ENCODE measurements at regions not wholly inside any gene's neighbourhood (a gene's known extent, or its start where the extent isn't known, plus 50 kb on each side); places are given as distances from the start of the nearest gene placed in this dataset.

DNA sequence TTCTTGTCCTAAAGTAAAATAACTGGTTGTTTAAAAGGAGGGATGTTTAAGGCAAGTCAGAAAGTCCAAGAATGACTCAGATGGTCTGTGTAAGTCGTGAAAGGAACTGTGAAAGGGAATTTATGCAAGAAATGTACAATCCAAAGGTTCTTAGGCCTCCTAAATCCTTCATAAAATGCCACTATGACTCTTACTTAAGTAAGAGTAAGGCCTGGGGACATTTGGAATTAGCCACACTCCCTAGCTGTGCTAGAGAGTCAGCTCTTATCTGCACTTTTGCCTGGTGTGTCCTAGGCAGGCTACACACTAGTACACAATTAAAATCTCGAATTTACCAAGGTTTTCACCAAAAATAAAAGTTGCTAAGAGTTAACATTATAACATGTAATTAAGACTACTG, 686.9 kb downstream of the UQCRFS1 start:
- Histone ChIP-seq H3K4me2 (ENCODE audit: insufficient read depth, low read length) (no peak overlapping the region), H3K27ac (ENCODE audit: insufficient read depth, low read depth, low read length) (no peak overlapping the region), H3K9me3 (replicated peaks; ENCODE audit: control insufficient read depth, insufficient read depth, low read length) (no peaks in the 10 kb centered on the region), H2AFZ (ENCODE audit: low read depth, low read length) (no peak overlapping the region), H3K4me1 (ENCODE audit: control insufficient read depth, extremely low read depth, insufficient read depth, low read length) (no peaks in the 10 kb centered on the region), H3K36me3 (ENCODE audit: control insufficient read depth in 2 of 2, extremely low read depth in 1 of 2, insufficient read depth in 2 of 2, low read length in 2 of 2) (no peaks in the 10 kb centered on the region), H3K79me2 (ENCODE audit: control insufficient read depth, insufficient read depth, low read length) (no peaks in the 10 kb centered on the region), H3K4me3 (replicated peaks in 1 of 3; ENCODE audit: insufficient read depth in 1 of 3, low read depth in 1 of 3, low read length in 3 of 3) (no peak overlapping the region), H3K9me1 (replicated peaks; ENCODE audit: control insufficient read depth, extremely low read depth, insufficient read depth, low read length) (no peaks in the 10 kb centered on the region), H3K9ac (replicated peaks; ENCODE audit: extremely low read depth, insufficient read depth, low read length) (no peak overlapping the region), H3K27me3 (ENCODE audit: control insufficient read depth in 2 of 2, insufficient read depth in 2 of 2, low read length in 2 of 2) (no peaks in the 10 kb centered on the region), H4K20me1 (replicated peaks; ENCODE audit: control insufficient read depth, extremely low read depth, insufficient read depth, low read length) (no peaks in the 10 kb centered on the region)
- dilution Hi-C loops (cut with MboI; ENCODE audit: extremely low pct_ligation_motif_present, low sequenced_read_pairs) (no loop called here), intact Hi-C loops (cut with micrococcal nuclease) (no loop called here)
- TF ChIP-seq JUN (IDR thresholded peaks at IDR 0.05; ENCODE audit: borderline replicate concordance, insufficient read depth, insufficient read length, low read depth), result no peak
- TF ChIP-seq, protein P1, sequence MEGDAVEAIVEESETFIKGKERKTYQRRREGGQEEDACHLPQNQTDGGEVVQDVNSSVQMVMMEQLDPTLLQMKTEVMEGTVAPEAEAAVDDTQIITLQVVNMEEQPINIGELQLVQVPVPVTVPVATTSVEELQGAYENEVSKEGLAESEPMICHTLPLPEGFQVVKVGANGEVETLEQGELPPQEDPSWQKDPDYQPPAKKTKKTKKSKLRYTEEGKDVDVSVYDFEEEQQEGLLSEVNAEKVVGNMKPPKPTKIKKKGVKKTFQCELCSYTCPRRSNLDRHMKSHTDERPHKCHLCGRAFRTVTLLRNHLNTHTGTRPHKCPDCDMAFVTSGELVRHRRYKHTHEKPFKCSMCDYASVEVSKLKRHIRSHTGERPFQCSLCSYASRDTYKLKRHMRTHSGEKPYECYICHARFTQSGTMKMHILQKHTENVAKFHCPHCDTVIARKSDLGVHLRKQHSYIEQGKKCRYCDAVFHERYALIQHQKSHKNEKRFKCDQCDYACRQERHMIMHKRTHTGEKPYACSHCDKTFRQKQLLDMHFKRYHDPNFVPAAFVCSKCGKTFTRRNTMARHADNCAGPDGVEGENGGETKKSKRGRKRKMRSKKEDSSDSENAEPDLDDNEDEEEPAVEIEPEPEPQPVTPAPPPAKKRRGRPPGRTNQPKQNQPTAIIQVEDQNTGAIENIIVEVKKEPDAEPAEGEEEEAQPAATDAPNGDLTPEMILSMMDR (IDR thresholded peaks at IDR 0.05; ENCODE audit: extremely low read depth in 1 of 2, insufficient read depth in 1 of 2, low read depth in 1 of 2, low read length in 2 of 2), result no peak
- no peak for TF ChIP-seq EZH2 (IDR thresholded peaks at IDR 0.05; ENCODE audit: borderline replicate concordance, low read depth, low read length, severe bottlenecking)
- no peak for TF ChIP-seq GATA2 (IDR thresholded peaks at IDR 0.05; ENCODE audit: insufficient read depth, insufficient read length, low read depth, low read length)
- TF ChIP-seq POLR2A (IDR thresholded peaks at IDR 0.05; ENCODE audit: low read depth, low read length), result no peak
- no peak for TF ChIP-seq POLR2AphosphoS5 (IDR thresholded peaks at IDR 0.05; ENCODE audit: insufficient read depth, low read depth, low read length)
- no peak for TF ChIP-seq MYC (IDR thresholded peaks at IDR 0.05; ENCODE audit: low read depth, low read length)
- no peak for TF ChIP-seq FOS (IDR thresholded peaks at IDR 0.05; ENCODE audit: borderline replicate concordance, insufficient read depth, low read length)
- TF ChIP-seq, protein P2, sequence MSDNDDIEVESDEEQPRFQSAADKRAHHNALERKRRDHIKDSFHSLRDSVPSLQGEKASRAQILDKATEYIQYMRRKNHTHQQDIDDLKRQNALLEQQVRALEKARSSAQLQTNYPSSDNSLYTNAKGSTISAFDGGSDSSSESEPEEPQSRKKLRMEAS (IDR thresholded peaks at IDR 0.05; ENCODE audit: insufficient read depth, insufficient read length), result no peak
- ChIA-PET CTCF (no interaction called here), POLR2A (no interaction called here)
- FAIRE-seq, result no peak
- BruUV-seq (replicated peaks), result no TSS peak
- DNase-seq (ENCODE audit: low read depth, low spot score), result no peak

Data from endothelial cell of umbilical vein (primary cell).